H1 (cell line): ENCODE measurements at regions not wholly inside any gene's neighbourhood (a gene's known extent, or its start where the extent isn't known, plus 50 kb on each side); places are given as distances from the start of the nearest gene placed in this dataset.

Experiments used
- CTCF ChIA-PET: fragments of 300-600 bp; sonication (Branson Sonifier 250); formaldehyde crosslinking; loops from one replicate; lab custom pipeline; 2021; ENCODE audit not compliant: partially characterized antibody; lab: Charles Lee
- POLR2A ChIA-PET: fragments of 300-600 bp; sonication (Branson Sonifier 250); formaldehyde crosslinking; loops from one replicate; lab custom pipeline; 2021; ENCODE audit warnings: inconsistent platforms; ENCODE audit not compliant: partially characterized antibody; lab: Charles Lee
- DNase-seq, 2 experiments: peaks; one replicate each; pipeline versions ENCODE4 v3.0.0 to v3.0.0-alpha.2; 2010 to 2022; ENCODE audit warnings: low spot score in 2 of 2, low read depth in 1 of 2, mixed read lengths in 1 of 2
- FAIRE-seq: peaks from 2 replicates; lab custom pipeline; 2011; peaks lifted over from hg19 to GRCh38; lab: Jason Lieb, UNC
- H2AFZ ChIP-seq: 2 replicates; pipeline ENCODE4 v1.8.1; 2012; ENCODE audit warnings: low read length, inconsistent platforms
- H2AK5ac ChIP-seq: 2 replicates; pipeline ENCODE4 v1.6.1; 2013; ENCODE audit warnings: low read depth, low read length
- H2BK120ac ChIP-seq: replicated peaks from 2 replicates; pipeline ENCODE3; 2013; ENCODE audit warnings: low read depth, low read length, inconsistent platforms
- H2BK12ac ChIP-seq: 2 replicates; pipeline ENCODE4 v1.6.1; 2013; ENCODE audit warnings: low read depth, low read length
- H2BK15ac ChIP-seq: 2 replicates; pipeline ENCODE4 v1.6.1; 2013; ENCODE audit warnings: low read length
- H2BK20ac ChIP-seq: 2 replicates; pipeline ENCODE4 v1.6.1; 2013; ENCODE audit warnings: low read length
- H2BK5ac ChIP-seq: 2 replicates; pipeline ENCODE4 v1.6.1; 2013; ENCODE audit warnings: low read depth, low read length
- H3K14ac ChIP-seq: 2 replicates; pipeline ENCODE4 v1.6.1; 2013; ENCODE audit warnings: inconsistent platforms; ENCODE audit not compliant: insufficient read length
- H3K18ac ChIP-seq: 2 replicates; pipeline ENCODE4 v1.6.1; 2013; ENCODE audit warnings: low read length; ENCODE audit errors: extremely low read depth
- H3K23ac ChIP-seq: 2 replicates; pipeline ENCODE4 v1.6.1; 2013; ENCODE audit warnings: inconsistent platforms; ENCODE audit not compliant: insufficient read length
- H3K23me2 ChIP-seq: 2 replicates; pipeline ENCODE4 v1.6.1; 2013; ENCODE audit warnings: low read depth, low read length
- H3K27ac ChIP-seq: 2 replicates; pipeline ENCODE4 v1.6.1; 2011; ENCODE audit warnings: low read depth, low read length, inconsistent platforms
- H3K27me3 ChIP-seq, 4 experiments: replicated peaks in 1 of 4; 1 replicate in 1 of 4; 2 replicates in 3 of 4; pipeline versions ENCODE4 v1.6.1 to v1.8.1; 2011 to 2013; ENCODE audit warnings: low read length in 3 of 4, mild to moderate bottlenecking in 3 of 4, inconsistent platforms in 2 of 4, mixed read lengths in 2 of 4, moderate library complexity in 1 of 4; ENCODE audit not compliant: control insufficient read depth in 3 of 4, insufficient read depth in 3 of 4; ENCODE audit errors: extremely low read depth in 1 of 4
- H3K36me3 ChIP-seq, 4 experiments: 2 replicates each; pipeline versions ENCODE4 v1.6.1 to v1.8.1; 2011 to 2013; ENCODE audit warnings: mild to moderate bottlenecking in 4 of 4, low read length in 3 of 4, moderate library complexity in 2 of 4, control low read depth in 1 of 4, inconsistent platforms in 1 of 4; ENCODE audit not compliant: insufficient read depth in 4 of 4, control insufficient read depth in 2 of 4
- H3K4ac ChIP-seq: replicated peaks from 2 replicates; pipeline ENCODE3; 2013; ENCODE audit warnings: low read length, low read depth, mixed read lengths, inconsistent platforms; ENCODE audit not compliant: insufficient read length
- H3K4me1 ChIP-seq, 4 experiments: replicated peaks in 1 of 4; 1 replicate in 1 of 4; 2 replicates in 3 of 4; pipeline versions ENCODE4 v1.6.1 to v1.8.1; 2011 to 2013; ENCODE audit warnings: low read length in 3 of 4, inconsistent platforms in 2 of 4, mixed read lengths in 1 of 4; ENCODE audit not compliant: insufficient read depth in 4 of 4, control insufficient read depth in 3 of 4
- H3K4me2 ChIP-seq, 2 experiments: 2 replicates each; pipeline versions ENCODE4 v1.6.1 to v1.8.1; 2011 to 2013; ENCODE audit warnings: low read depth in 2 of 2, low read length in 2 of 2, control low read depth in 1 of 2, inconsistent platforms in 1 of 2, mild to moderate bottlenecking in 1 of 2; ENCODE audit not compliant: insufficient read depth in 1 of 2
- H3K4me3 ChIP-seq, 4 experiments: fragments of 200-600, 300-600 bp in 1 of 4; sonication (generic), shearing (Covaris generic), sonication (Bioruptor Twin) in 1 of 4; 2 replicates each; pipeline versions ENCODE4 v1.5.1 to v1.8.1; 2011 to 2016; ENCODE audit warnings: low read length in 4 of 4, low read depth in 3 of 4, control low read depth in 2 of 4, inconsistent platforms in 2 of 4, mild to moderate bottlenecking in 2 of 4, mixed read lengths in 1 of 4, moderate library complexity in 1 of 4; ENCODE audit not compliant: insufficient read depth in 2 of 4; ENCODE audit errors: extremely low read depth in 1 of 4
- H3K56ac ChIP-seq: replicated peaks from 2 replicates; pipeline ENCODE3; 2013; ENCODE audit warnings: low read depth, mild to moderate bottlenecking, mixed read lengths, low read length, inconsistent platforms; ENCODE audit not compliant: insufficient read length
- H3K79me1 ChIP-seq: 2 replicates; pipeline ENCODE4 v1.6.1; 2013; ENCODE audit warnings: low read depth, low read length, control low read depth
- H3K79me2 ChIP-seq, 2 experiments: 2 replicates each; pipeline versions ENCODE4 v1.6.1 to v1.8.1; 2012 to 2013; ENCODE audit warnings: low read length in 2 of 2, mild to moderate bottlenecking in 2 of 2, inconsistent platforms in 1 of 2; ENCODE audit not compliant: insufficient read depth in 2 of 2, control insufficient read depth in 1 of 2
- H3K9ac ChIP-seq, 4 experiments: replicated peaks in 1 of 4; 1 replicate in 1 of 4; 2 replicates in 3 of 4; pipeline versions ENCODE4 v1.6.1 to v1.8.1; 2011 to 2013; ENCODE audit warnings: low read depth in 3 of 4, low read length in 3 of 4, control low read depth in 2 of 4, mild to moderate bottlenecking in 2 of 4, moderate library complexity in 2 of 4, inconsistent platforms in 1 of 4; ENCODE audit errors: extremely low read depth in 1 of 4
- H3K9me3 ChIP-seq, 2 experiments: 2 replicates each; pipeline versions ENCODE4 v1.6.1 to v1.8.1; 2012 to 2013; ENCODE audit warnings: mild to moderate bottlenecking in 2 of 2, moderate library complexity in 2 of 2, control low read depth in 1 of 2, inconsistent platforms in 1 of 2, low read depth in 1 of 2, low read length in 1 of 2, mixed read lengths in 1 of 2; ENCODE audit not compliant: insufficient read depth in 2 of 2
- H4K20me1 ChIP-seq, 2 experiments: replicated peaks in 1 of 2; 2 replicates each; pipeline versions ENCODE3 to v1.8.1; 2011 to 2013; ENCODE audit warnings: inconsistent platforms in 2 of 2, low read length in 2 of 2, mild to moderate bottlenecking in 1 of 2; ENCODE audit not compliant: insufficient read depth in 2 of 2, control insufficient read depth in 1 of 2
- H4K5ac ChIP-seq: 2 replicates; pipeline ENCODE4 v1.6.1; 2013; ENCODE audit warnings: low read length, low read depth, mixed read lengths, inconsistent platforms; ENCODE audit not compliant: insufficient read length
- H4K8ac ChIP-seq: 2 replicates; pipeline ENCODE4 v1.8.0; 2013; ENCODE audit warnings: mild to moderate bottlenecking, moderate library complexity, low read length, inconsistent platforms; ENCODE audit not compliant: insufficient read depth; ENCODE audit errors: extremely low read depth
- H4K91ac ChIP-seq: replicated peaks from 2 replicates; pipeline ENCODE3; 2013; ENCODE audit warnings: low read length, mixed read lengths, inconsistent platforms; ENCODE audit not compliant: insufficient read length
- CHD2 ChIP-seq: IDR thresholded peaks from 2 replicates; pipeline ENCODE4 v1.6.1; 2012; ENCODE audit warnings: low read length, improper control_type of control experiment
- NANOG ChIP-seq: IDR thresholded peaks from 2 replicates; pipeline ENCODE4 v1.6.1; 2011; ENCODE audit warnings: low read length, low read depth, mild to moderate bottlenecking, inconsistent platforms; ENCODE audit not compliant: insufficient read depth, poor library complexity, severe bottlenecking
- POU5F1 ChIP-seq: IDR thresholded peaks from 2 replicates; pipeline ENCODE4 v1.6.1; 2011; ENCODE audit warnings: low read depth, mild to moderate bottlenecking, low read length, moderate library complexity
- RNF2 ChIP-seq: fragments of 200-900, 300-1000 bp; sonication (generic); IDR thresholded peaks from 2 replicates; pipeline ENCODE4 v1.7.1; 2016; ENCODE audit warnings: borderline replicate concordance, low read depth, mild to moderate bottlenecking, antibody characterized with exemption, low read length; ENCODE audit not compliant: poor library complexity, severe bottlenecking; ENCODE audit errors: missing control alignments
- SIRT6 ChIP-seq: IDR thresholded peaks from one replicate; pipeline ENCODE4 v1.7.1; 2012; ENCODE audit warnings: low read length, inconsistent platforms
- SIX5 ChIP-seq: IDR thresholded peaks from 2 replicates; pipeline ENCODE4 v1.6.1; 2011; ENCODE audit warnings: mild to moderate bottlenecking, low read depth, low read length
- WGBS, 2 experiments: shearing (Covaris generic) in 1 of 2; methylation state at CpG; one replicate each; pipeline versions ENCODE4 v1.1.6 to v1.1.7; 2013 to 2015; ENCODE audit warnings: low lambda C conversion rate in 2 of 2, mixed read lengths in 2 of 2, inconsistent platforms in 1 of 2, low coverage in 1 of 2, missing lambda C conversion rate in 1 of 2; ENCODE audit not compliant: insufficient replicate concordance in 2 of 2, insufficient coverage in 1 of 2, insufficient read length in 1 of 2; ENCODE audit errors: extremely low coverage in 1 of 2, missing lambda C conversion rate in 1 of 2; 5-methylcytosine and 5-hydroxymethylcytosine counted together

DNA sequence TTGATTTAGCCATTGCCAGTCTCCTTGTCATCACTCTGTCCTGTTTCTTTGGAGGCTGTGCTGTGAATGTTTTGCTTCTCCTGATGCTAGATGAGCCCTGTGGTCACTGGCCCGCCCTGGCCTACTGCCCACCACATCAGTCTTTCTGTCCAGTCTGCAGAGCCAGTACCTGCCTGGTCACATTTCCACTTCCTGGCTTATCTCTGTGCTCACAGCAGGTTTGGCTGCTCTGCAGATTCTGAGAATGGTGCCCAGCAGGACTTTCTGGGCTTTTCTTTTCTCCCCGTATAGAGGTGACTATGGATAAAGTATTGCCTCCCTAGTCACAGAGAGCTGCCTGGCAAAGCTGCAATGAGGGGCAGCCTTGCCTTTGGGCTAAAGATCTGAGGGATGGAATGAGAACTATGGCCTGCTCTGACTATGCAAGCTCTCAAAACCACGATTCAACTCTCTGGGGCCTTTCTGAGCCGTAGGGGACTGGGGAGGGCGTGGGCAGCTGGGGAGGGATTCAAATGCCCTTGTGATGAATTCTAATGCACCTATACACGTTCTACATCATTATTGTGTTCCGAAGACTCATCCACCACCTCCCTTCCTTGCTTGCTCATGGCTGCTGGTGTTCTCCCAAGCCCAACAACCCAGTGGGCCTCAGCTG, 410.4 kb upstream of the NPVF start:
- FAIRE-seq, result no peak
- Histone ChIP-seq H2BK12ac (no peak overlapping the region), H3K27ac (no peak overlapping the region), H3K4ac (no peak overlapping the region), H3K9me3 (no peaks in the 10 kb centered on the region), H3K36me3 (no peaks in the 10 kb centered on the region), H2BK15ac (no peak overlapping the region), H2AFZ (no peak overlapping the region), H2BK5ac (no peak overlapping the region), H3K23ac (no peak overlapping the region), H3K9ac (no peak overlapping the region), H3K14ac (no peak overlapping the region), H3K23me2 (no peaks in the 10 kb centered on the region), H3K79me1 (no peaks in the 10 kb centered on the region), H3K27me3 (no peaks in the 10 kb centered on the region), H2BK20ac (no peak overlapping the region), H4K5ac (no peak overlapping the region), H3K79me2 (no peaks in the 10 kb centered on the region), H3K56ac (no peak overlapping the region), H3K4me3 (no peak overlapping the region), H4K20me1 (no peaks in the 10 kb centered on the region), H3K4me1 (no peaks in the 10 kb centered on the region), H2BK120ac (no peak overlapping the region), H4K91ac (no peak overlapping the region), H3K4me2 (no peak overlapping the region), H3K18ac (no peak overlapping the region), H2AK5ac (no peak overlapping the region), H4K8ac (no peak overlapping the region)
- TF ChIP-seq SIX5, result no peak
- TF ChIP-seq CHD2, result no peak
- TF ChIP-seq POU5F1, result no peak
- no peak for TF ChIP-seq RNF2
- TF ChIP-seq SIRT6, result no peak
- TF ChIP-seq NANOG, result no peak
- no peak for DNase-seq
- ChIA-PET CTCF (interaction anchor here (1.3 to 1.4 kb wide), 2 partner anchors 181 to 200 kb away, joined by 4 read pairs; no protein-coding TSS in a partner anchor), POLR2A (interaction anchor here (0.6 kb wide), 1 partner anchor 844 kb away, joined by 3 read pairs; no protein-coding TSS in a partner anchor)
- WGBS, 2 experiments, result 85% methylated on average over 7 of the region's 7 CpGs; no CpG with 5 or more reads in 1 of the 2 experiments
